ENCODE measurements at regions not wholly inside any gene's neighbourhood (a gene's known extent, or its start where the extent isn't known, plus 50 kb on each side); places are given as distances from the start of the nearest gene placed in this dataset.

DNA sequence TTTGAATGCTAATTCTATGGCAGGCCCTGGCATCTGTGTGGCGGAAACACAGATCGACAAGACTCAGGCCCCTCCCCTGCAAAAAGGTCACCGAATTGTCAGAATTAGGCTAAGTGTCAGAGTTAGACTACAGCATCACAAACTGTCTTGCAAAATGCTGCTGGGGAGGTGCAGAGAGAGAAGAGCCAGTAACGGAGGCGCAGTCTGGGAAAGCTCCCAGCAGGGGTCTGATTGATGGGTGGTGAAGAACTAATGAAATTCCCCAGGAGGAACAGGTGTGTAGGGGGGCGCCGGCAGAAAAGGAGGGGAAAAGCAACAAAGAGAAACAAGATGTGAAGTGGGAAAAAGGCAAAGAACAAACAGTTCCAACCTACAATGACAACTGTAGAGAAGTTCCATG is 72.7 kb upstream of the TAMM41 start:
- DNase-seq = no peak

DNA sequence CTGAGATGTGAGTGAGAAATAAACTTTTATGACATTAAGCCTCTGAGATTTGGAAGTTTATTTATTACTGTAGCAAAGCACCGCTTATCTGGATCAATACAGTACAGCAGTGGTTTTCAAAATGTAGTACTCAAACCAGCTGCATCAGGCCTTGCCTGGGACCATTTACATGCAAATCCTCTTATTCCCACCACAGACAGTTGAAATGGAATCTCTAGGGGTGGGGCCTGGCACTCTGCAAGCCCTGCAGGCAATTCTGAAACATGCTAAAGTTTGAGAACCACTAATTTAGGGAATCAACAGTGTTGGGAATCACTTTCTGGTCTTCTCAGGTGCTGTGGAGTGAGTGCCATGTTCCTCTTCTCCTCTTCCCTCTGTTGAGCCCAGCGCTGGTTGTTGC is 77.8 kb upstream of the TAMM41 start:
- DNase-seq = no peak

DNA sequence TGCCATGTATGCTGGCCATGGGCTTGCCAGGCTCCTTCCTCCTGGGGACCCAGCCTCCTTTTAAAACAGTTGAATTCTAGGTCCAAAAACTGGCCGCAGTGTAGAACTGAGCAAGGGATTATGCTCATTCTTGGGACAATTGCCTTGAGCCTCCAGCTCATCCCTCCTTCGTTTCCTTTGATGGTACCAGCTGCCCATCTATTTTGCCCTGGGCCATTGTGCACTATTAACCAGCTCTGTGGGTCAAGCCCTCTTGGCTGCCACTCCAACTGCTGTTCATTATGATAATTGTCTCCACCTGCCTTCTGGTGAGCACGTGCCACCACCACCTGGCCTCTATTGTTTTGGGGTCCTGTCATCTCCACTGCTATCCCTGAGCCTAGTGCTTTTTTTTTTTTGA is 75.8 kb upstream of the SYN2 start:
- DNase-seq = peak; percentile 57

DNA sequence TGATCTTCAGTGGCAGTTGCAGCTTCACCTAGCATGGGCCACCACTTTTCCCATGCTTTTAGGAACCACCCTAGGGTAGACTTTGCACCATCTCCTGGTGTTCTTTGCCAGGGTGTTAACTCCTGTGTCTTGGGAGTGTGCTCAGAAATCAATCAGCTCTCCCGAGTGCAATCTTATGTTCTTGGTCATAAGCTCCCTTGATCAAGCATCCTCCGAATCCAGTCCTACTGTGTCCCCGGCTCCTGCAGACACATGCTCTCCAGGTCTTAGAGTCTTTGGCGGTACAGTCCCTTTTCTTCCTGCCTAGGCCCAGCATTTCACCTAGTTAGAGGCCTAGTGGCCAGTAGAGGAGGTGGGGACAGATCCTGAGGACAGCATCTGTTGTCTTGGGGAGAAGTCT is 74.7 kb upstream of the SYN2 start:
- no peak for DNase-seq

DNA sequence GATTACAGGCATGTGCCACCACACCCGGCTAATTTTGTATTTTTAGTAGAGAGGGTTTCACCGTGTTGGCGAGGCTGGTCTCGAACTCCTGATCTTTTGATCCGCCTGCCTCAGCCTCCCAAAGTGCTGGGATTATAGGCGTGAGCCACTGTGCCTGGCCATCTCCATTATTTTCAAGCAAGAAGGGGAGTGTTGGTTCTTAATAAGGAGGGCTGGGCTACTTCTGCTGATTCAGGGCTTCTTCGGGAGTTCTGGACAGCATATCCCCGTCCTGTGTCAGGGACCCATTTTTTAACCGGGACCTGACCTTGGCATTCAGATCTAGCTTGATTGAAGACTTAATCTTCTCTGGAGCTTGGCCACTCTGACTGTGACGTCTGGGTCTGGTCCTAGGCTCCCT is 74.1 kb upstream of the SYN2 start:
- DNase-seq = no peak

DNA sequence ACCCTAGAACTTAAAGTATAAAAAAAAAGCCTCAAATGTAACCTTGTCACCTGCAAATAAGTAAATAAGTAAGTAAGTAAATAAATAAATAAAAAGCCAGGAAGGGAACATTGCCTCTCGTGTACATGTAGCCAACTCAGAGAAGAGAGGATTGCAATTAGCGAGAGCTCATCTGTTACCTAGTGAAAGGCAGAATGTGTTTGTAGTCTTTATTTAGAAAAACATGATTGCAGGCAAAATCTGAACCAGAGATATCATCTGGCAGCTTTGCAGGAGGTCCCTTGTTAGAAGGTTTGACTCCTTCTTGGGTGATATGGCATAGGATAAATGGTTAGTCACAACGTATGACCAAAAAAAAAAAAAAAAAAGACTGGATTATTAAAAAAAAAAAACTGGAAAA is 71.6 kb upstream of the SYN2 start:
- DNase-seq = no peak

DNA sequence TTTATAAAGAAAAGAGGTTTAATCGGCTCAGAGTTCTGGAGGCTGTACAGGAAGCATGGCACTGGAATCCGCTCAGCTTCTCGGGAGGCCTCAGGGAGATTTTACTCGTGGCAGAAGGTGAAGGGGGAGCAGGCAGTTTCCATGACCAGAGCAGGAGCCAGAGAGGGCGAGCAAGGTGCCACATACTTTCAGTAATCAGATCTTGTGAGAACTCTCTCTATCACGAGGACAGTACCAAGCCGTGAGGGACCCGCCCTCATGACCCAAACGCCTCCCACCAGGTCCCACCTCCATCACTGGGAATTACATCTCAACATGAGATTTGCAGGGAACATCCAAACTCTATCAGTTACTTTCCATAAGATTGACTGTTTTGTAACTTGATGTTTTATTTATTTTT is 70.7 kb upstream of the SYN2 start:
- DNase-seq = no peak

DNA sequence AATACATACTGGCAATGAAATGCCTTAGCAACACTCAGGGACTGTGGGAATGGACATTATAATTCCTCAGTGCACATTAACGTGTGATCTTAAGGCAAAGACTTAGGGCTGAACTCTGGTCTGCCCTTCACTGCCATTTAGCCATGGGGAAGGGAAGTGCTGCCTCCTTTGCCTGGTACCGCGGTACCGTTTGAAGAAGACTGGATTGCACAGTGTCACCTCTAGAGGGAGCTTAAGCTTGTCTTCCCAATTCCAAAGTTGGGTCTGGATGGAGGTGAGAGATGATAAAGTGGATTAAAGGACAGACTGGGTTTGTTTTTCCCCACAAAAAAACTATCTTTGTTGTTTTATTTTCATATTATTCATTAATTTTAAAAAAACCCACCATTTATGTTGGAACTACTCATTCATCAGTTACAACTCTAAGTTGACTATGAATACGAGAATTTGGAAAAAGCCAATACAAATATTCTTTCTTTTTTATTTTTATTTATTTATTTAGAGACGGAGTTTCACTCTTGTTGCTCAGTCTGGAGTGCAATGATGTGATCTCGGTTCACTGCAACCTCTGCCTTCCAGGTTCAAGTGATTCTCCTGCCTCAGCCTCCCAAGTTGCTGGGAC is 60.0 kb upstream of the SYN2 start:
- DNase-seq = peak; percentile 32

DNA sequence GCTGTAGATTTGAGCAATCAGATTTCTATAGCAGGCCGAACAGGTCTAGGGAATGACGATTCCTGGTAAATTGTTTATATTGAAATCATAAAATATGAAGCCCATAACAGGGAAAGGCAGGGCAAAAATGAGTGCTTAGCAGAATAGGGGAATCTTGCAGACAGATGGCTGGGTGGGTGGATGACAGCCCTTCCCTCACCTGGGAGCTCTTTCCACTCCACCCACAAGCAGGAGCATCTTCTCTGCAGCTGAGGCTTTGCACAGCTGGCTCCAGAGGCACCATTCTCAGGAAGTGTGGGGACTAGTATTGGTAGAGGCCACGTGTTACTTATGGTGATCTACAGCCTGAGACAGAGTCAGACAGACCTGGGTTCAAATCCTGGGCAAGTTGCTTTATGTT is 55.9 kb upstream of the SYN2 start:
- DNase-seq = no peak

DNA sequence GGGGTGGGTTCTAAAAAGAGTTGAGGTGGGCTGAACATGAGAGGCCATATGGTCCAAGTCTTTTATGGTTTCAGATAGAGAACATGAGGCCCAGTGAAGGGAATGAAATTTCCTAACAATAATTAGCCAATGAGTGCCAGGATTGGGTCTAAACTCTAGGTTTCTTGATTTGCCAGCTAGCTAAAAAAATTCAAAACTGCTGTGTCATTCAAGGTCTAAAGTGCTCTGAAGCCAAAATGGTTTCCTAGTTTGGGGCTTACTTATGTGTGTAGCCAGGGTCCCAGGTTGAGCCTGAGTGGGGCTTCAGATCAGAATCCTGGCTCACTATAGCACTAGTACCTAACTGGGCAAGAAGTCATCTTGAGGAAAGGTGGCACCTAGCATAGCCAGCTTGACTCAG is 55.3 kb upstream of the SYN2 start:
- no peak for DNase-seq

DNA sequence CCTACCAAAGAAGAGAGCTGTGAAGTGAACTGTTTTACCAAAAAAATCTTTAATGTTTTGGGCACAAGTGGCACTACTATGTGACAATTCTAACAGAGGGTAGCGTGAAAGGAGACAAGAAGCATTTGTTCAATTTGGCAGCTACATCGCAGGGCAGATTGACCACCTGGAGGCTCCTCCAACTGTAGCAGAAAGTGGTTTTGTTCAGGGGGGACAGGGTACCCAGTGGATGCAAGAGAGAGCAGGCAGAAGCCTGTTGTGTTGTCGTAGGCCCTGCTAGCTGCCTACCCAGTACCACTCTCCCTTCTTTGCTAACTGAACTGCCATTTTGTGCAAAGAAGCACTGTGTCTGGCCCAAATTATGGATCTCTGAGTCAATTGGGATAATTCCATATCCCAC is 54.8 kb upstream of the SYN2 start:
- no peak for DNase-seq

DNA sequence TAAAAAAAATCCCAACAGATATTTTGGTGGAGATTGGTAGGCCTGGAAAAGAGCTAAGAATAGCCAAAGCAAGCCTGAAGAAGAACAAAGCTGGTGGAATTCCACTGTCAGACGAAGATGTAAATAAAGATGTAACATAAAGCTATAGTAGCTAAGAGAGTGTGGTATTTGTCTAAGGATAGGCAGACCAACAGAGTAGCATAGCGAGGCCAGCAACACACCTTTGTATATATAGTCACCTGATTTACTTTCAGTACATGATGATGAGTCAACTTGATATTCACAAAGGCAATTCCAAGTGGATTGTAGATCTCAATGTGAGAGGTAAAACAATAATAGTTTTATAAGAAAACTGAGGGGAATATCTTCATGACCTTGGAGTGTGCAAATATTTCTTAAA is 53.6 kb upstream of the SYN2 start:
- DNase-seq = no peak

DNA sequence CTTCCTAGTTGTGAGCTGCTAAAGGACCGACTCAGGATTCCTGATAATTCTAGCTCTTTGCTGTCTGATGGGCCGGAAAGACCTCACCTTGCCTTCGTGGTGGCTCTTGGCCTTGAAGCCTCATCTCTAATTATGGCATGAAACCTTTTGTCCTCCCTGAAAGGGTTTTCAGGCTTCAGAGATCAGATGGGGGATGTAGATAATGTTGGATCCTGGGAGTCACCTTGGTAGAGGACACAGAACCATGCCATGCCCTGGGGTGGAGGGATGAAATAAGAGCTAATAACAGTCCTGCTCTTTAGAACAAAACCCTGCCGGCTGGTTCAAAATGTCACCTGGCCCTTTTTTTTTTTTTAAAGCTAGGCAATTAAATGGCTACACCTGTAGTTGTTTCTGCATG is 50.8 kb upstream of the SYN2 start:
- DNase-seq = no peak

DNA sequence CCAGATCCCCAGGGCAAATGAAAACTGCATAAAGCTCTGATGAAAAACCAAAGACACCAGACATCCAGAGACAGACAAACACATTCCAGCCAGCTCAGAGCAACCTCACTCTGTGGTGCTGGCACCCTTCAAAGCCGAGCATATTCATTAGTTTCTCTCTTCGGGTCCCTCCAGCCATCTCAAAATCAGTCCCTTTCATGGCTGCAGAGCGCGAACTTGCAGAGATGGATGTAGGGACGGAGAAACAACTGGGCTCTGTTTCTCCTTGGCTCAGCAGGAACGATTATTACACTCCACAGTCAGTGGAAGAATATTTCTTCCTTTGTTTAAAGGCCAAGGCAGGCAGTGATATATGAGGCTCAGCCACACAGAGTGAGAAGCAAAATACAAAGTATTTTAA is 50.4 kb upstream of the SYN2 start:
- DNase-seq = no peak

DNA sequence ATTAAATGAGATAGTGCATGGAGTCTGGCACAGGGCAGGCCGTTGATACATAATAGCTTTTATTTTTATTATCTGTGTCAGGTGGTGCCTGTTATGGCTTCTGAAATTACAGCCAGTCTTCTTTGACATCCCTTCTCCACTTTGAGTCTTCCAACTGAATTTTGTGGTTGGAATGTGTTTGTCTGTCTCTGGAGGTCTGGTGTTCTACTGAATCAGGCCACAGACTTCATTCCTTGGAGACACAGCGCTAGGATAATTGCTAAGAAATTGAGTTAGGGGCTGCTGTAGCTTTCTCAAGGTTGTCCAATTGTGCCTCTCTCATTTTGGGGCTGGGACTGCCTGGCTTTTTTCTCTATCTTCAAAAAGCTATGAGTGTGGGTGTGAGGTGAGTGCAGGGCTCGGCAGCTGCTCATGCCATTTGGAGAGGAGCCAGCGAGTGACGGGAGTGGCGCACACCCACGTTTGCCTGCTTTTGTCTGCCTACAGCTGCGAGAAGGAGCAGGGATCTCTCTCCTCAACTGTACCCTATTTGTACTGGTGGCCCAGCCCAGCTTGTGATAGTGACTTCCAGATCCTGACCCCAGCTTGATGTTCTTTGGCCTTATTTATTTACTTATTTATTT is 49.8 kb upstream of the SYN2 start:
- no peak for DNase-seq

Data from eye (tissue), 1 donor.